ENCODE measurements at regions not wholly inside any gene's neighbourhood (a gene's known extent, or its start where the extent isn't known, plus 50 kb on each side); places are given as distances from the start of the nearest gene placed in this dataset.

DNA sequence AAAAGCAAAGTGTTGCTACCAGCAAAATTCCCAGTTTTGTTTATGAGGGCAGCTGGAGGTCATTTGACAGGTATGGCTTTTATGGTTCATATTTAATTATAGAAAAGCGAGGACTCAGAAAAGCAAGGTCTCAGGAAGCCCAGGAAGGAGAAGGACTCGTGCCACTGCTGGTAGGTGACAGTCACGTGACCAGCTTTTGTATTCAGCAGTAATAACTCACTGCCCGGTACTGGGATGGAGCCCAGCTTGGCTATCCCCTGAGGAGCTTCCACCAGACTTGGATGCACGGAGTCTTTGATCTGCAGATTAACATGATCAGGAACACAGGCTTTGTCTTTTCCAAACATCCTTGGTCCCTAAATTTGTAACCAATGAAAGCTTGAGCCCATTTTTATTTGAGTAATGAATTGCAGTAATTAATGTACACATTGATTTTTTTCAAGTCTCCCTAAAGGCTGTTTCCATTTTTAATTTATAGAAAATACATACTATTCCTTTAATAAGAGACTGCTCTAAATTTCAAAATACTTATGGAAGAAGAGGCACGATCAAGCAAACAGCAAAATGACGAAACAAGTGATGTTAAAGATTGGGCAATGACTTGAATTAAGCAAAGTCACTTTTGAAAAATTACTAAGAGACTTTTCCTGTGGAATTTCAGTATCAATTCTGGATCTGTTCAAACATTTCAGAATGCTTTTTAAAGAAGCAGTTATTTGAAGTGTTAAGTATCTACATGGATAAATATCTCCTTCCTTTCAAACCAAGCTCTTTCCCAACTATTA is 251.7 kb upstream of the HNRNPA3 start:
- DNase-seq (ENCODE audit: low spot score), result no peak
- no peak overlapping the region for H3K27ac Mint-ChIP-seq
- H3K4me1 Mint-ChIP-seq, result peaks cover 11% of the 10 kb centered on the region
- H3K9me3 Mint-ChIP-seq, result no peaks in the 10 kb centered on the region
- H3K36me3 Mint-ChIP-seq, result no peaks in the 10 kb centered on the region
- TF ChIP-seq, protein P1, sequence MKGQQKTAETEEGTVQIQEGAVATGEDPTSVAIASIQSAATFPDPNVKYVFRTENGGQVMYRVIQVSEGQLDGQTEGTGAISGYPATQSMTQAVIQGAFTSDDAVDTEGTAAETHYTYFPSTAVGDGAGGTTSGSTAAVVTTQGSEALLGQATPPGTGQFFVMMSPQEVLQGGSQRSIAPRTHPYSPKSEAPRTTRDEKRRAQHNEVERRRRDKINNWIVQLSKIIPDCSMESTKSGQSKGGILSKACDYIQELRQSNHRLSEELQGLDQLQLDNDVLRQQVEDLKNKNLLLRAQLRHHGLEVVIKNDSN (CRISPR knock-in tag; IDR thresholded peaks at IDR 0.05), result 0 out of 2 replicates have a peak, but pooled peaks have one; percentile 22
- TF ChIP-seq, protein P2, sequence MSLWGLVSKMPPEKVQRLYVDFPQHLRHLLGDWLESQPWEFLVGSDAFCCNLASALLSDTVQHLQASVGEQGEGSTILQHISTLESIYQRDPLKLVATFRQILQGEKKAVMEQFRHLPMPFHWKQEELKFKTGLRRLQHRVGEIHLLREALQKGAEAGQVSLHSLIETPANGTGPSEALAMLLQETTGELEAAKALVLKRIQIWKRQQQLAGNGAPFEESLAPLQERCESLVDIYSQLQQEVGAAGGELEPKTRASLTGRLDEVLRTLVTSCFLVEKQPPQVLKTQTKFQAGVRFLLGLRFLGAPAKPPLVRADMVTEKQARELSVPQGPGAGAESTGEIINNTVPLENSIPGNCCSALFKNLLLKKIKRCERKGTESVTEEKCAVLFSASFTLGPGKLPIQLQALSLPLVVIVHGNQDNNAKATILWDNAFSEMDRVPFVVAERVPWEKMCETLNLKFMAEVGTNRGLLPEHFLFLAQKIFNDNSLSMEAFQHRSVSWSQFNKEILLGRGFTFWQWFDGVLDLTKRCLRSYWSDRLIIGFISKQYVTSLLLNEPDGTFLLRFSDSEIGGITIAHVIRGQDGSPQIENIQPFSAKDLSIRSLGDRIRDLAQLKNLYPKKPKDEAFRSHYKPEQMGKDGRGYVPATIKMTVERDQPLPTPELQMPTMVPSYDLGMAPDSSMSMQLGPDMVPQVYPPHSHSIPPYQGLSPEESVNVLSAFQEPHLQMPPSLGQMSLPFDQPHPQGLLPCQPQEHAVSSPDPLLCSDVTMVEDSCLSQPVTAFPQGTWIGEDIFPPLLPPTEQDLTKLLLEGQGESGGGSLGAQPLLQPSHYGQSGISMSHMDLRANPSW (CRISPR knock-in tag; conservative IDR thresholded peaks at IDR 0.05; ENCODE audit: low read depth), result no peak
- no peak for TF ChIP-seq FOXJ3 (CRISPR knock-in tag; IDR thresholded peaks at IDR 0.05; ENCODE audit: borderline replicate concordance)
- TF ChIP-seq, protein P3, sequence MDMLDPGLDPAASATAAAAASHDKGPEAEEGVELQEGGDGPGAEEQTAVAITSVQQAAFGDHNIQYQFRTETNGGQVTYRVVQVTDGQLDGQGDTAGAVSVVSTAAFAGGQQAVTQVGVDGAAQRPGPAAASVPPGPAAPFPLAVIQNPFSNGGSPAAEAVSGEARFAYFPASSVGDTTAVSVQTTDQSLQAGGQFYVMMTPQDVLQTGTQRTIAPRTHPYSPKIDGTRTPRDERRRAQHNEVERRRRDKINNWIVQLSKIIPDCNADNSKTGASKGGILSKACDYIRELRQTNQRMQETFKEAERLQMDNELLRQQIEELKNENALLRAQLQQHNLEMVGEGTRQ (CRISPR knock-in tag; IDR thresholded peaks at IDR 0.05), result peak; percentile 49; the same call in 1 of the 2 replicates
- TF ChIP-seq, protein P4, sequence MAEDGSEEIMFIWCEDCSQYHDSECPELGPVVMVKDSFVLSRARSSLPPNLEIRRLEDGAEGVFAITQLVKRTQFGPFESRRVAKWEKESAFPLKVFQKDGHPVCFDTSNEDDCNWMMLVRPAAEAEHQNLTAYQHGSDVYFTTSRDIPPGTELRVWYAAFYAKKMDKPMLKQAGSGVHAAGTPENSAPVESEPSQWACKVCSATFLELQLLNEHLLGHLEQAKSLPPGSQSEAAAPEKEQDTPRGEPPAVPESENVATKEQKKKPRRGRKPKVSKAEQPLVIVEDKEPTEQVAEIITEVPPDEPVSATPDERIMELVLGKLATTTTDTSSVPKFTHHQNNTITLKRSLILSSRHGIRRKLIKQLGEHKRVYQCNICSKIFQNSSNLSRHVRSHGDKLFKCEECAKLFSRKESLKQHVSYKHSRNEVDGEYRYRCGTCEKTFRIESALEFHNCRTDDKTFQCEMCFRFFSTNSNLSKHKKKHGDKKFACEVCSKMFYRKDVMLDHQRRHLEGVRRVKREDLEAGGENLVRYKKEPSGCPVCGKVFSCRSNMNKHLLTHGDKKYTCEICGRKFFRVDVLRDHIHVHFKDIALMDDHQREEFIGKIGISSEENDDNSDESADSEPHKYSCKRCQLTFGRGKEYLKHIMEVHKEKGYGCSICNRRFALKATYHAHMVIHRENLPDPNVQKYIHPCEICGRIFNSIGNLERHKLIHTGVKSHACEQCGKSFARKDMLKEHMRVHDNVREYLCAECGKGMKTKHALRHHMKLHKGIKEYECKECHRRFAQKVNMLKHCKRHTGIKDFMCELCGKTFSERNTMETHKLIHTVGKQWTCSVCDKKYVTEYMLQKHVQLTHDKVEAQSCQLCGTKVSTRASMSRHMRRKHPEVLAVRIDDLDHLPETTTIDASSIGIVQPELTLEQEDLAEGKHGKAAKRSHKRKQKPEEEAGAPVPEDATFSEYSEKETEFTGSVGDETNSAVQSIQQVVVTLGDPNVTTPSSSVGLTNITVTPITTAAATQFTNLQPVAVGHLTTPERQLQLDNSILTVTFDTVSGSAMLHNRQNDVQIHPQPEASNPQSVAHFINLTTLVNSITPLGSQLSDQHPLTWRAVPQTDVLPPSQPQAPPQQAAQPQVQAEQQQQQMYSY (CRISPR knock-in tag; IDR thresholded peaks at IDR 0.05), result no peak
- TF ChIP-seq, protein P5, sequence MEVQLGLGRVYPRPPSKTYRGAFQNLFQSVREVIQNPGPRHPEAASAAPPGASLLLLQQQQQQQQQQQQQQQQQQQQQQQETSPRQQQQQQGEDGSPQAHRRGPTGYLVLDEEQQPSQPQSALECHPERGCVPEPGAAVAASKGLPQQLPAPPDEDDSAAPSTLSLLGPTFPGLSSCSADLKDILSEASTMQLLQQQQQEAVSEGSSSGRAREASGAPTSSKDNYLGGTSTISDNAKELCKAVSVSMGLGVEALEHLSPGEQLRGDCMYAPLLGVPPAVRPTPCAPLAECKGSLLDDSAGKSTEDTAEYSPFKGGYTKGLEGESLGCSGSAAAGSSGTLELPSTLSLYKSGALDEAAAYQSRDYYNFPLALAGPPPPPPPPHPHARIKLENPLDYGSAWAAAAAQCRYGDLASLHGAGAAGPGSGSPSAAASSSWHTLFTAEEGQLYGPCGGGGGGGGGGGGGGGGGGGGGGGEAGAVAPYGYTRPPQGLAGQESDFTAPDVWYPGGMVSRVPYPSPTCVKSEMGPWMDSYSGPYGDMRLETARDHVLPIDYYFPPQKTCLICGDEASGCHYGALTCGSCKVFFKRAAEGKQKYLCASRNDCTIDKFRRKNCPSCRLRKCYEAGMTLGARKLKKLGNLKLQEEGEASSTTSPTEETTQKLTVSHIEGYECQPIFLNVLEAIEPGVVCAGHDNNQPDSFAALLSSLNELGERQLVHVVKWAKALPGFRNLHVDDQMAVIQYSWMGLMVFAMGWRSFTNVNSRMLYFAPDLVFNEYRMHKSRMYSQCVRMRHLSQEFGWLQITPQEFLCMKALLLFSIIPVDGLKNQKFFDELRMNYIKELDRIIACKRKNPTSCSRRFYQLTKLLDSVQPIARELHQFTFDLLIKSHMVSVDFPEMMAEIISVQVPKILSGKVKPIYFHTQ (CRISPR knock-in tag; IDR thresholded peaks at IDR 0.05), result no peak
- TF ChIP-seq, protein P6, sequence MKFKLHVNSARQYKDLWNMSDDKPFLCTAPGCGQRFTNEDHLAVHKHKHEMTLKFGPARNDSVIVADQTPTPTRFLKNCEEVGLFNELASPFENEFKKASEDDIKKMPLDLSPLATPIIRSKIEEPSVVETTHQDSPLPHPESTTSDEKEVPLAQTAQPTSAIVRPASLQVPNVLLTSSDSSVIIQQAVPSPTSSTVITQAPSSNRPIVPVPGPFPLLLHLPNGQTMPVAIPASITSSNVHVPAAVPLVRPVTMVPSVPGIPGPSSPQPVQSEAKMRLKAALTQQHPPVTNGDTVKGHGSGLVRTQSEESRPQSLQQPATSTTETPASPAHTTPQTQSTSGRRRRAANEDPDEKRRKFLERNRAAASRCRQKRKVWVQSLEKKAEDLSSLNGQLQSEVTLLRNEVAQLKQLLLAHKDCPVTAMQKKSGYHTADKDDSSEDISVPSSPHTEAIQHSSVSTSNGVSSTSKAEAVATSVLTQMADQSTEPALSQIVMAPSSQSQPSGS (CRISPR knock-in tag; IDR thresholded peaks at IDR 0.05; ENCODE audit: borderline replicate concordance, low read depth), result no peak
- ChIA-PET CTCF (interaction anchor here (1.6 kb wide), 1 partner anchor 188 kb away, joined by 7 read pairs; no protein-coding TSS in a partner anchor), POLR2A (no interaction called here)
- ATAC-seq, result no peak
- H3K4me3 Mint-ChIP-seq, result no peak overlapping the region
- H3K27me3 Mint-ChIP-seq (ENCODE audit: low read depth), result no peaks in the 10 kb centered on the region

DNA sequence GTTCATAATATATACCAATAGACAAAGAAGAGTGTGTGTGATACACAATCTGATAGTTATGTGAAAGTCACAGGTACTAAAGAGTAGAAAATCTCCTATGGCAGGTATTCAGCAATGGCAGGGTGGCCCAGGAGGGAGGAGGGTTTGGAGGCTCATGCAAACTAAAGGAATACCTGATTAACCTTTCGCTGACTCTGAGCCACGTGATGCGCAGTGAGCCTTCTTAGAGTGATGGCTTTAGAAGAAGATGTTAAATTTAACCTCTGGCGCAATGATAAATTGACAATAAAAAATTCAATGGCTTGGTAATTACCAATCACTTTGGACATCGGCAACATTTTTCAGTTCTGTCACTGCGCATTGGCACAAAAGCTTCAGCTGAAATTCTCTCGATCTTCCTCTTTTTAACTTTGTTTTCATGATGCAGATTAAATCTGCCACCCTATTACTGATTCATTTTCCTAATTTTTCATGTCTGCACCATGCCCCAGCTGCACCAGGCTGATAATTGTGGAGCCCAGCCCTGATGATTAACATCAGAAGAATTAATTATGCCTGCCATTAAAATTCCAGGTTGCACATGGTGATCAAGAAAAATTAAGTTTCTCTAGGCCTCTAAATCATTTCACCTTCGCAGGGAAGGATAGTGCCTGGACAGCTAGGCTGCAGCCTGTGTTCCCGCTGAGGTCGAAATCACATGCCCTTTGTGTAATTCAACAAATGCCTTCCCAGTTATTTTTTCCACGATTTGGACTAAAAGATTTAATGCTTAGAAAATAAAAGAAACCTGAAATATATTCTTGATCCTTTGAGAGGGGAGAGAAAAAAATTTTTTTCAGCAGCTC is 250.6 kb upstream of the HNRNPA3 start:
- H3K36me3 Mint-ChIP-seq, result no peaks in the 10 kb centered on the region
- H3K4me3 Mint-ChIP-seq, result no peak overlapping the region
- H3K27me3 Mint-ChIP-seq (ENCODE audit: low read depth), result no peaks in the 10 kb centered on the region
- ChIA-PET POLR2A (no interaction called here), CTCF (interaction anchor here (1.6 kb wide), 1 partner anchor 187 kb away, joined by 7 read pairs; no protein-coding TSS in a partner anchor)
- peak; percentile 12 for DNase-seq (ENCODE audit: low spot score)
- no peaks in the 10 kb centered on the region for H3K9me3 Mint-ChIP-seq
- no peak overlapping the region for H3K27ac Mint-ChIP-seq
- H3K4me1 Mint-ChIP-seq, result peaks cover 11% of the 10 kb centered on the region
- ATAC-seq, result peak; percentile 26; the same call in 1 of the 2 replicates
- no peak for TF ChIP-seq MXD4 (CRISPR knock-in tag; IDR thresholded peaks at IDR 0.05; ENCODE audit: borderline replicate concordance)
- TF ChIP-seq, protein P7, sequence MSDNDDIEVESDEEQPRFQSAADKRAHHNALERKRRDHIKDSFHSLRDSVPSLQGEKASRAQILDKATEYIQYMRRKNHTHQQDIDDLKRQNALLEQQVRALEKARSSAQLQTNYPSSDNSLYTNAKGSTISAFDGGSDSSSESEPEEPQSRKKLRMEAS (CRISPR knock-in tag; IDR thresholded peaks at IDR 0.05), result no peak
- TF ChIP-seq, protein P6 (CRISPR knock-in tag; IDR thresholded peaks at IDR 0.05; ENCODE audit: borderline replicate concordance, low read depth), result no peak
- TF ChIP-seq, protein P8, sequence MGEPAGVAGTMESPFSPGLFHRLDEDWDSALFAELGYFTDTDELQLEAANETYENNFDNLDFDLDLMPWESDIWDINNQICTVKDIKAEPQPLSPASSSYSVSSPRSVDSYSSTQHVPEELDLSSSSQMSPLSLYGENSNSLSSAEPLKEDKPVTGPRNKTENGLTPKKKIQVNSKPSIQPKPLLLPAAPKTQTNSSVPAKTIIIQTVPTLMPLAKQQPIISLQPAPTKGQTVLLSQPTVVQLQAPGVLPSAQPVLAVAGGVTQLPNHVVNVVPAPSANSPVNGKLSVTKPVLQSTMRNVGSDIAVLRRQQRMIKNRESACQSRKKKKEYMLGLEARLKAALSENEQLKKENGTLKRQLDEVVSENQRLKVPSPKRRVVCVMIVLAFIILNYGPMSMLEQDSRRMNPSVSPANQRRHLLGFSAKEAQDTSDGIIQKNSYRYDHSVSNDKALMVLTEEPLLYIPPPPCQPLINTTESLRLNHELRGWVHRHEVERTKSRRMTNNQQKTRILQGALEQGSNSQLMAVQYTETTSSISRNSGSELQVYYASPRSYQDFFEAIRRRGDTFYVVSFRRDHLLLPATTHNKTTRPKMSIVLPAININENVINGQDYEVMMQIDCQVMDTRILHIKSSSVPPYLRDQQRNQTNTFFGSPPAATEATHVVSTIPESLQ (CRISPR knock-in tag; IDR thresholded peaks at IDR 0.05), result no peak
- TF ChIP-seq, protein P1 (CRISPR knock-in tag; IDR thresholded peaks at IDR 0.05), result peak; percentile 46; the same call in 1 of the 2 replicates

Measured in WTC11 (cell line).